Thyroid gland (tissue), 4 donors: ENCODE measurements at regions not wholly inside any gene's neighbourhood (a gene's known extent, or its start where the extent isn't known, plus 50 kb on each side); places are given as distances from the start of the nearest gene placed in this dataset.
"Not testable (repeated sequence)": the region's sequence is repeated elsewhere in the genome, so short reads cannot be mapped to it uniquely, and the experiment has no call there.

Source experiments
- DNase-seq, 2 donors: peaks; one replicate each; pipeline ENCODE4 v3.0.0-alpha.2; 2019
- H3K27ac ChIP-seq, 3 donors: fragments of 200-600 bp; sonication (generic); 1 replicate in 2 of 3; 2 replicates in 1 of 3; pipeline ENCODE4 v1.5.1; 2016 to 2019; ENCODE audit warnings: mild to moderate bottlenecking in 1 of 3, moderate library complexity in 1 of 3
- H3K27me3 ChIP-seq: fragments of 200-600 bp; sonication (generic); one replicate; pipeline ENCODE4 v1.5.1; 2019
- H3K36me3 ChIP-seq, 2 donors: fragments of 200-600 bp; sonication (generic); one replicate each; pipeline ENCODE4 v1.5.1; 2016 to 2019
- H3K4me1 ChIP-seq, 2 donors: fragments of 200-600 bp; sonication (generic); one replicate each; pipeline ENCODE4 v1.5.1; 2017 to 2019
- H3K4me3 ChIP-seq, 3 donors: fragments of 200-600 bp; sonication (generic); replicated peaks in 1 of 3; 1 replicate in 2 of 3; 2 replicates in 1 of 3; pipeline ENCODE4 v1.5.1; 2016; ENCODE audit warnings: mild to moderate bottlenecking in 1 of 3
- H3K9me3 ChIP-seq: fragments of 200-600 bp; sonication (generic); one replicate; pipeline ENCODE4 v1.5.1; 2017
- CTCF ChIP-seq, 6 experiments: fragments of 200-600 bp in 3 of 6; fragments of 450-650 bp in 3 of 6; sonication (generic) in 3 of 6; IDR thresholded peaks; one replicate each; pipeline ENCODE4 v1.5.1; 2016 to 2019; ENCODE audit warnings: antibody characterized with exemption in 6 of 6, mild to moderate bottlenecking in 2 of 6, inconsistent platforms in 1 of 6, moderate library complexity in 1 of 6
- POLR2A ChIP-seq, 2 donors: fragments of 450-650 bp; IDR thresholded peaks; one replicate each; pipeline ENCODE4 v1.6.1; 2017; ENCODE audit warnings: antibody characterized with exemption in 2 of 2, mild to moderate bottlenecking in 2 of 2, moderate library complexity in 1 of 2
- WGBS, 2 donors: methylation state at CpG; one replicate each; pipeline ENCODE4 v1.1.5; 2017; 5-methylcytosine and 5-hydroxymethylcytosine counted together
- intact Hi-C: fragments of 100-400 bp; cut with DNase I; formaldehyde crosslinking; loops from one replicate; pipeline ENCODE4 v1.15.1; 2023

GRCh38 chrX:114221445-114221844, 362.4 kb upstream of the HTR2C start:
- H3K27me3 ChIP-seq = no peaks in the 10 kb centered on the region
- no peaks in the 10 kb centered on the region for H3K36me3 ChIP-seq
- H3K27ac ChIP-seq = no peak overlapping the region
- WGBS, 2 donors = 41 to 92% methylated on average over 2 of the region's 2 CpGs
- no peaks in the 10 kb centered on the region for H3K4me1 ChIP-seq
- no peak overlapping the region for H3K4me3 ChIP-seq
- TF ChIP-seq POLR2A (IDR thresholded peaks at IDR 0.05) (no peak), CTCF (IDR thresholded peaks at IDR 0.05) (no peak)
- no peaks in the 10 kb centered on the region for H3K9me3 ChIP-seq
- no peak for DNase-seq
- intact Hi-C loops = no loop called here

- no peak overlapping the region for H3K4me3 ChIP-seq
- TF ChIP-seq CTCF (IDR thresholded peaks at IDR 0.05) (no peak), POLR2A (IDR thresholded peaks at IDR 0.05) (no peak)
- intact Hi-C loops = no loop called here
- WGBS, 2 donors = 86% methylated on average over 1 of the region's 3 CpGs; no CpG with 5 or more reads in 1 of the 2 donors
- no peaks in the 10 kb centered on the region for H3K9me3 ChIP-seq
- H3K27ac ChIP-seq = no peak overlapping the region
- no peak for DNase-seq
- no peaks in the 10 kb centered on the region for H3K27me3 ChIP-seq
- no peaks in the 10 kb centered on the region for H3K36me3 ChIP-seq
- no peaks in the 10 kb centered on the region for H3K4me1 ChIP-seq
Measured at GRCh38 chrX:114210879-114211278, 373.0 kb upstream of the HTR2C start.

- no peaks in the 10 kb centered on the region for H3K9me3 ChIP-seq
- WGBS, 2 donors = 82 to 85% methylated on average over 4 of the region's 4 CpGs
- no peak for DNase-seq
- no peak overlapping the region for H3K4me3 ChIP-seq
- no peaks in the 10 kb centered on the region for H3K4me1 ChIP-seq
- no peaks in the 10 kb centered on the region for H3K36me3 ChIP-seq
- no peaks in the 10 kb centered on the region for H3K27me3 ChIP-seq
- H3K27ac ChIP-seq = no peak overlapping the region
- intact Hi-C loops = no loop called here
- TF ChIP-seq CTCF (IDR thresholded peaks at IDR 0.05) = no peak
- TF ChIP-seq POLR2A (IDR thresholded peaks at IDR 0.05) = no peak
Measured at GRCh38 chrX:114201622-114202021, 382.3 kb upstream of the HTR2C start.

GRCh38 chrX:114181195-114181594, 402.7 kb upstream of the HTR2C start:
- DNase-seq = no peak
- no peaks in the 10 kb centered on the region for H3K9me3 ChIP-seq
- no peaks in the 10 kb centered on the region for H3K27me3 ChIP-seq
- H3K27ac ChIP-seq = no peak overlapping the region
- 82 to 86% methylated on average over 1 of the region's 1 CpG for WGBS, 2 donors
- H3K4me3 ChIP-seq = no peak overlapping the region
- intact Hi-C loops = no loop called here
- TF ChIP-seq CTCF (IDR thresholded peaks at IDR 0.05) = no peak
- no peak for TF ChIP-seq POLR2A (IDR thresholded peaks at IDR 0.05)
- H3K4me1 ChIP-seq = no peaks in the 10 kb centered on the region
- H3K36me3 ChIP-seq = no peaks in the 10 kb centered on the region

GRCh38 chrX:114178126-114178525, 405.8 kb upstream of the HTR2C start:
- Histone ChIP-seq H3K36me3 (no peaks in the 10 kb centered on the region), H3K4me3 (no peak overlapping the region), H3K27me3 (no peaks in the 10 kb centered on the region), H3K9me3 (no peaks in the 10 kb centered on the region), H3K4me1 (no peaks in the 10 kb centered on the region), H3K27ac (no peak overlapping the region)
- no peak for DNase-seq
- TF ChIP-seq CTCF (IDR thresholded peaks at IDR 0.05) (no peak), POLR2A (IDR thresholded peaks at IDR 0.05) (no peak)
- intact Hi-C loops = no loop called here
- 15 to 19% methylated on average over 2 of the region's 2 CpGs for WGBS, 2 donors

DNA sequence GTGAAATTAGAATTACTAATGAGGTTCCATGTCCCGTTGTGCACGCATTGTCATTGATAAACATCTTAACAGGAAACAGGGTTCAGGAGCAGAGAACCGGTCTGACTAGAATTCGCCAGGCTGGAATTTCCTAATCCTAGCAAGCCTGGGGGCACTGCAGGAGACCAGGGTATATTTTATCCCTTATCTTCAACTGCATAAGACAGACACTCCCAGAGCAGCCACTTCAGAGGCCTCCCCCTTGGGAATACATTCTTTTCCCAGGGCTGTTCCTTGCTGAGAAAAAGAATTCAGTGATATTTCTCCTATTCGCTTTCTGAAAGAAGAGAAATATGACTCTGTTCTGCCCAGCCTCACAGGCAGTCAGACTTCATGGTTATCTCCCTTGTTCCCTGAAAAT, 416.6 kb upstream of the HTR2C start:
- intact Hi-C loops, H3K9me3 ChIP-seq, H3K27ac ChIP-seq, DNase-seq, H3K4me3 ChIP-seq, H3K4me1 ChIP-seq, H3K27me3 ChIP-seq, H3K36me3 ChIP-seq: not testable (repeated sequence)
- 73 to 86% methylated on average over 5 of the region's 5 CpGs for whole genome bisulfite sequencing, 2 donors
